Prostate gland (tissue), 2 donors: ENCODE measurements at regions not wholly inside any gene's neighbourhood (a gene's known extent, or its start where the extent isn't known, plus 50 kb on each side); places are given as distances from the start of the nearest gene placed in this dataset.

Source experiments
- DNase-seq: peaks from one replicate; pipeline ENCODE4 v3.0.0-alpha.2; 2019; ENCODE audit warnings: low spot score
- H3K27ac ChIP-seq, 2 donors: fragments of 200-600 bp; sonication (generic); 2 replicates each; pipeline ENCODE4 v1.5.1; 2017 to 2019
- H3K27me3 ChIP-seq: fragments of 200-600 bp; sonication (generic); replicated peaks from 2 replicates; pipeline ENCODE4 v1.5.1; 2019; ENCODE audit not compliant: insufficient read depth
- H3K36me3 ChIP-seq, 2 donors: fragments of 200-600 bp; sonication (generic); 1 replicate in 1 of 2; 2 replicates in 1 of 2; pipeline versions ENCODE4 v1.5.1 to v1.8.1; 2017 to 2019
- H3K4me1 ChIP-seq: fragments of 200-600 bp; sonication (generic); replicated peaks from 2 replicates; pipeline ENCODE4 v1.5.1; 2019
- H3K4me3 ChIP-seq, 2 donors: fragments of 200-600 bp; sonication (generic); 2 replicates each; pipeline ENCODE4 v1.5.1; 2017 to 2019
- H3K9me3 ChIP-seq: fragments of 200-600 bp; sonication (generic); 2 replicates; pipeline ENCODE4 v1.5.1; 2017
- POLR2A ChIP-seq: fragments of 450-650 bp; IDR thresholded peaks from one replicate; pipeline ENCODE4 v1.6.1; 2016; ENCODE audit warnings: antibody characterized with exemption, mild to moderate bottlenecking
- POLR2AphosphoS5 ChIP-seq: sonication (generic); formaldehyde crosslinking; IDR thresholded peaks from one replicate; pipeline ENCODE4 v1.6.1; 2017; ENCODE audit warnings: antibody characterized with exemption
- WGBS: methylation state at CpG from one replicate; pipeline ENCODE4 v1.1.5; 2018; 5-methylcytosine and 5-hydroxymethylcytosine counted together
- intact Hi-C: fragments of 100-400 bp; cut with DNase I; formaldehyde crosslinking; loops from one replicate; pipeline ENCODE4 v1.14.2; 2022
- TF ChIP-seq, protein P1 (sequence below), 4 experiments: fragments of 200-600 bp in 2 of 4; fragments of 450-650 bp in 2 of 4; sonication (generic) in 2 of 4; IDR thresholded peaks; 1 replicate in 3 of 4; 2 replicates in 1 of 4; pipeline ENCODE4 v1.5.1; 2016 to 2019; ENCODE audit warnings: antibody characterized with exemption in 4 of 4, mild to moderate bottlenecking in 2 of 4, moderate library complexity in 2 of 4

DNA sequence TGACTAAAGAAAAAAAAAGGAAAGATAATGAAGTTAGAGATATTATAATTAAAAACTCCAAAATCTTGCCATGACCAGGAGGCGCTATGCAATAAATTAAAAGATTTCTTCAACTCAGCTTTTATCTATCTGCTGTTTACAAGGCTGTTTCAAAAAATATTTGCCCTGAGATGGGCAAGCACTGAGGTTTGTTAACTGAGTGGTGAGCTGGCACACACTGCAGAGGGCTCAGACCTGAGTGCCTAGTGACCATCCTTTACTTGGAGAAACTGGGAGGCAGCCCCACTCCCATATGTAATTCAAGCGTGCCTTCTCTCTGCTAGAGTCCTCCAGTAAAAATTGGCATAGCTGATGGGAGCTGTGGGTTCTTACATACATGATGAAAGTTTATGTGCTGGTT, 198.7 kb upstream of the TBC1D5 start:
- 75% methylated on average over 2 of the region's 2 CpGs for WGBS
- DNase-seq = no peak
- H3K27ac ChIP-seq = no peak overlapping the region
- intact Hi-C loops = no loop called here
- H3K4me1 ChIP-seq = no peaks in the 10 kb centered on the region
- no peak overlapping the region for H3K4me3 ChIP-seq
- H3K36me3 ChIP-seq = no peaks in the 10 kb centered on the region
- H3K27me3 ChIP-seq = no peaks in the 10 kb centered on the region
- H3K9me3 ChIP-seq = no peaks in the 10 kb centered on the region
- TF ChIP-seq POLR2A (no peak), POLR2AphosphoS5 (no peak)
- TF ChIP-seq, protein P1, sequence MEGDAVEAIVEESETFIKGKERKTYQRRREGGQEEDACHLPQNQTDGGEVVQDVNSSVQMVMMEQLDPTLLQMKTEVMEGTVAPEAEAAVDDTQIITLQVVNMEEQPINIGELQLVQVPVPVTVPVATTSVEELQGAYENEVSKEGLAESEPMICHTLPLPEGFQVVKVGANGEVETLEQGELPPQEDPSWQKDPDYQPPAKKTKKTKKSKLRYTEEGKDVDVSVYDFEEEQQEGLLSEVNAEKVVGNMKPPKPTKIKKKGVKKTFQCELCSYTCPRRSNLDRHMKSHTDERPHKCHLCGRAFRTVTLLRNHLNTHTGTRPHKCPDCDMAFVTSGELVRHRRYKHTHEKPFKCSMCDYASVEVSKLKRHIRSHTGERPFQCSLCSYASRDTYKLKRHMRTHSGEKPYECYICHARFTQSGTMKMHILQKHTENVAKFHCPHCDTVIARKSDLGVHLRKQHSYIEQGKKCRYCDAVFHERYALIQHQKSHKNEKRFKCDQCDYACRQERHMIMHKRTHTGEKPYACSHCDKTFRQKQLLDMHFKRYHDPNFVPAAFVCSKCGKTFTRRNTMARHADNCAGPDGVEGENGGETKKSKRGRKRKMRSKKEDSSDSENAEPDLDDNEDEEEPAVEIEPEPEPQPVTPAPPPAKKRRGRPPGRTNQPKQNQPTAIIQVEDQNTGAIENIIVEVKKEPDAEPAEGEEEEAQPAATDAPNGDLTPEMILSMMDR (IDR thresholded peaks at IDR 0.05) = no peak

DNA sequence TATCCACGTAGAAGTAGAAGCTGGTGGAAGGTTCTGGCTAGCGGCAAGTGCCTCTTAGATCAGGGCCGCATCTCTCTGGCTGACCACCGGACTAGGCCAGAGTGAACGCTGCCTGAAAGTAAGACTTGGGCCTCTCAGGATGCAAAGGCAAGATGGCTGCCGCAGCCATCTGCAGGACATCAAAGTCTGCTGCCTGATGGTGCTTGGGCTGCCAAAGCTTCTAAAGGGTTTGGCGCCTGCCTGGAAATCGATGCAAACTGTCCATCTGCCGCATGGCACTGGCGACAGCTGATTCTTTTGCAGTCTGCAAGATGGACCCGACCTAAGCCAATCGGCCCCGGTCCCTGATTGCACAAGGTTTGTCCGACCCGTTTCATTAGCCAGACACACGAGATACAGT, 196.7 kb upstream of the TBC1D5 start:
- Histone ChIP-seq H3K4me3 (no peak overlapping the region), H3K27ac (no peak overlapping the region), H3K36me3 (no peaks in the 10 kb centered on the region), H3K4me1 (no peaks in the 10 kb centered on the region), H3K27me3 (no peaks in the 10 kb centered on the region), H3K9me3 (no peaks in the 10 kb centered on the region)
- no peak for DNase-seq
- intact Hi-C loops = no loop called here
- 95% methylated on average over 16 of the region's 16 CpGs for WGBS
- TF ChIP-seq, protein P1 (IDR thresholded peaks at IDR 0.05) = no peak
- TF ChIP-seq POLR2AphosphoS5 (no peak), POLR2A (no peak)

DNA sequence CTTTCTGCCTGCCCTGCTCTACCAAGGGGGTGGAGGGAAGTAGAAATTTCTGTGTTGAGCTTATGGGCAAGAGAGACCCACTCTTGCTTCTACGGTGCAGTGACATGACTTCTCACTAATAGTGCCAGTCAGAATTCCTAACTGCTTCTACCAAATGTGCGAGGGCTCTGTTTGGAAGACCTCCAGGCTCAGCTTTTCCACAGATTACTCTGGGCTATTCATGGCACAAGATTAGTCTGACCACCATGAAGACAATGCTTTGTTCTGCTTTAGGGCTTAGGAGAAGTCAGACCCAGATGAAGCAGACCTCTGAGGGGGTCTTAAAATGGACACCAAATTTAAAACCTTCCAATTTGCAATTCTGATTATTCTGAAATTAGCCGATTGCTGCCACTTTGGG, 195.9 kb upstream of the TBC1D5 start:
- intact Hi-C loops = no loop called here
- DNase-seq = no peak

DNA sequence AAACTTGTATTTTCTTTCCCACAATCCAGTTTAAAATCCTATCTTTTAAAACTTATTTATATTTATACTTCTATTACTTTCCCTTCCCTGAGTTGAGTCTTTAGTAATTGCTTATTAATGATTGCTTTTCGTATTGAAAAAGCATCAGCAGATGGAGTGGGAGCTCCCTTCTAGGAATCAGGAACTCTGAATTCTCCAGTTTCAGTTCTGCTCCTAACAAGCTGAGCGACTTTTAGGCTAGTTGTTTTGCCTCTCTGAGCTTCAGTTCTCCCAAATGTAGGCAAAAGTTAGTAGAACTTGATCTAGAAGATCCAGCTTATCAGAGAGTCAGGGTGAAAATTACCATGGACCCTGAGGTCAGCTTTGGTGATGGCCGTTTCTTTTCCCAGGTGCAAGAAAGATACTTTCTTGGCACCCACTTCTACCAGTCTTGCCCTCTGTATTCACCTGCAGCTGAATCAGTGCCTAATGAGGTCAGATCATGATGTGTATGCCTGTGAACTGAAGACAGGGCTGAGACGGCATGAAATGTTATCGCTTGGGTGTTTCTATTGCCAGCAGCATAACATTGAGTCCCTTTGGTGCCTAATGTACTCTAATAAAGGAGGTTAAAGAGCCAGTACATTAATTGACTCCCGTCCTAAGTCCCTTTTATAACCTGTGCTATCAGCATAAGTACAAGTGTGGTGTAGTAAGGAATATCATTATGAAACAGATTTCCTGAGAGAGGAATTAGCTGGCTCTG, 194.5 kb upstream of the TBC1D5 start:
- H3K4me3 ChIP-seq = no peak overlapping the region
- 85% methylated on average over 6 of the region's 6 CpGs for WGBS
- no peak for TF ChIP-seq POLR2AphosphoS5
- TF ChIP-seq, protein P1 (IDR thresholded peaks at IDR 0.05) = no peak
- TF ChIP-seq POLR2A = no peak
- no peaks in the 10 kb centered on the region for H3K36me3 ChIP-seq
- intact Hi-C loops = no loop called here
- no peaks in the 10 kb centered on the region for H3K9me3 ChIP-seq
- no peak overlapping the region for H3K27ac ChIP-seq
- H3K27me3 ChIP-seq = no peaks in the 10 kb centered on the region
- H3K4me1 ChIP-seq = no peaks in the 10 kb centered on the region
- no peak for DNase-seq

More for the DNA sequence above, 195.9 kb upstream of the TBC1D5 start:
- no peak for TF ChIP-seq POLR2AphosphoS5
- TF ChIP-seq, protein P1 (IDR thresholded peaks at IDR 0.05) = no peak
- TF ChIP-seq POLR2A = no peak
- Histone ChIP-seq H3K27ac (no peak overlapping the region), H3K36me3 (no peaks in the 10 kb centered on the region), H3K4me1 (no peaks in the 10 kb centered on the region), H3K9me3 (no peaks in the 10 kb centered on the region), H3K27me3 (no peaks in the 10 kb centered on the region), H3K4me3 (no peak overlapping the region)
- WGBS = 90% methylated on average over 3 of the region's 3 CpGs

DNA sequence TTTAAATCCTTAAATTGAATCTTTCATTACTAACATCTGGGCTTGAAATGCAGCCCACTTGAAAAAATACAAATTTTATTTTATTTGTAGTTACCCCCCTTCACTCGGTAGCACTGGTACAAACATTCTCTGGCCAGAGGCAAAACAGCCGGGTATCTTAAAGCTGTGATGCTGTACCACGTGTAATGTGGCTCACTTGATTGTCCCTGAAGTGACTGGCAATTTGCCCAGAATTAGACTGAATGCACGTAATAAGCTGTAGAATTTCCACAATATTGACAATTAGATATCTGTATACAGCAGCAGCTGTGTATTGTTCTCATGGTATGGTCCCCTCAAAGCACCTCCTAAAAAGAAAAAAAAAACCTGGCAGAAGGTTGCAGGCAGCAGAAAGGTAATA, 192.8 kb upstream of the TBC1D5 start:
- Histone ChIP-seq H3K36me3 (no peaks in the 10 kb centered on the region), H3K27ac (no peak overlapping the region), H3K4me3 (no peak overlapping the region), H3K9me3 (no peaks in the 10 kb centered on the region), H3K27me3 (no peaks in the 10 kb centered on the region), H3K4me1 (no peaks in the 10 kb centered on the region)
- no peak for DNase-seq
- intact Hi-C loops = no loop called here
- TF ChIP-seq, protein P1 (IDR thresholded peaks at IDR 0.05) = no peak
- TF ChIP-seq POLR2AphosphoS5 (no peak), POLR2A (no peak)
- WGBS = 31% methylated on average over 4 of the region's 4 CpGs
